GM12878 (cell line): ENCODE measurements at regions not wholly inside any gene's neighbourhood (a gene's known extent, or its start where the extent isn't known, plus 50 kb on each side); places are given as distances from the start of the nearest gene placed in this dataset.

Experiments
- ATAC-seq: fragments of 200-7000 bp; cut with Tn5 transposase; 3 replicates; pipeline ENCODE4 v1.9.1; 2020; ENCODE audit warnings: mild to moderate bottlenecking, moderate library complexity
- BruUV-seq: library from RNA; stranded (reverse); fragments of 400-500 nt; replicated peaks from 2 replicates; lab custom pipeline; 2021; lab: Mats Ljungman, UMichigan
- CTCF ChIA-PET: fragments of 300-600 bp; sonication (Branson Sonifier 250); formaldehyde crosslinking; extraction: SDS; loops from one replicate; lab custom pipeline; 2021; ENCODE audit warnings: inconsistent platforms; lab: Yijun Ruan, JAX
- POLR2A ChIA-PET: fragments of 350-600 bp; formaldehyde crosslinking; extraction: SDS; loops from one replicate; lab custom pipeline; 2021; ENCODE audit warnings: inconsistent platforms; lab: Charles Lee
- RAD21 ChIA-PET: fragments of 300-600 bp; sonication (Branson Sonifier 250); formaldehyde crosslinking; loops from one replicate; lab custom pipeline; 2023; ENCODE audit warnings: antibody characterized with exemption; ENCODE audit not compliant: unreplicated experiment; lab: Charles Lee
- SMC1A ChIA-PET: fragments of 300-600 bp; sonication (Branson Sonifier 250); formaldehyde crosslinking; loops from one replicate; lab custom pipeline; 2023; ENCODE audit not compliant: unreplicated experiment, uncharacterized antibody; lab: Charles Lee
- DNase-seq: peaks from one replicate; pipeline ENCODE4 v3.0.0-alpha.2; 2011; ENCODE audit warnings: low read depth, low spot score
- FAIRE-seq: peaks from 3 replicates; lab custom pipeline; 2011; peaks lifted over from hg19 to GRCh38; lab: Jason Lieb, UNC
- H2AFZ ChIP-seq: 2 replicates; pipeline ENCODE4 v1.6.0; 2011; ENCODE audit warnings: low read depth, low read length, control low read depth; ENCODE audit not compliant: control insufficient read depth
- H3K27ac ChIP-seq: 2 replicates; pipeline ENCODE4 v1.5.1; 2011; ENCODE audit warnings: control low read depth; ENCODE audit not compliant: control insufficient read depth, insufficient read depth
- H3K27me3 ChIP-seq, 2 experiments: replicated peaks in 1 of 2; 2 replicates each; pipeline versions ENCODE4 v1.6.0 to v1.6.1; 2011; ENCODE audit warnings: low read length in 1 of 2; ENCODE audit not compliant: control insufficient read depth in 2 of 2, insufficient read depth in 2 of 2
- H3K36me3 ChIP-seq, 2 experiments: 2 replicates each; pipeline ENCODE4 v1.5.1; 2011; ENCODE audit warnings: low read length in 1 of 2; ENCODE audit not compliant: control insufficient read depth in 2 of 2, insufficient read depth in 2 of 2
- H3K4me1 ChIP-seq: 2 replicates; pipeline ENCODE4 v1.6.1; 2011; ENCODE audit warnings: mild to moderate bottlenecking, low read length, moderate library complexity, mixed read lengths; ENCODE audit not compliant: control insufficient read depth, insufficient read depth
- H3K4me2 ChIP-seq: 2 replicates; pipeline ENCODE4 v1.6.0; 2011; ENCODE audit warnings: control low read depth; ENCODE audit not compliant: control insufficient read depth, insufficient read depth
- H3K4me3 ChIP-seq: fragments of 200-600 bp; sonication (generic); 2 replicates; pipeline ENCODE4 v1.5.1; 2016
- H3K79me2 ChIP-seq: 2 replicates; pipeline ENCODE4 v1.6.0; 2011; ENCODE audit warnings: low read length; ENCODE audit not compliant: control insufficient read depth, insufficient read depth
- H3K9ac ChIP-seq: 2 replicates; pipeline ENCODE4 v1.8.0; 2011; ENCODE audit warnings: low read length, control low read depth, mixed read lengths; ENCODE audit not compliant: control insufficient read depth, insufficient read depth
- H3K9me3 ChIP-seq: replicated peaks from 3 replicates; pipeline ENCODE4 v1.5.1; 2011; ENCODE audit warnings: mild to moderate bottlenecking, low read length; ENCODE audit not compliant: control insufficient read depth, insufficient read depth
- H4K20me1 ChIP-seq: 2 replicates; pipeline ENCODE4 v1.6.0; 2011; ENCODE audit not compliant: control insufficient read depth, insufficient read depth
- BCL11A ChIP-seq: IDR thresholded peaks from 2 replicates; pipeline ENCODE4 v1.6.1; 2011; ENCODE audit warnings: low read depth, low read length
- JUNB ChIP-seq: IDR thresholded peaks from 2 replicates; pipeline ENCODE4 v1.6.1; 2016; ENCODE audit warnings: antibody characterized with exemption, mild to moderate bottlenecking
- NKRF ChIP-seq: fragments of 450-650 bp; conservative IDR thresholded peaks from 2 replicates; pipeline ENCODE4 v1.6.1; 2017; ENCODE audit warnings: mild to moderate bottlenecking, moderate library complexity
- PAX8 ChIP-seq: fragments of 450-650 bp; IDR thresholded peaks from 2 replicates; pipeline ENCODE4 v1.6.1; 2017; ENCODE audit warnings: mild to moderate bottlenecking, moderate library complexity
- POLR2A ChIP-seq: IDR thresholded peaks from 2 replicates; pipeline ENCODE4 v1.6.1; 2011; ENCODE audit warnings: low read depth, mild to moderate bottlenecking, low read length
- POLR2AphosphoS2 ChIP-seq: IDR thresholded peaks from 2 replicates; pipeline ENCODE4 v1.6.1; 2011; ENCODE audit warnings: low read depth, mild to moderate bottlenecking, low read length, improper control_type of control experiment, moderate library complexity
- POU2F2 ChIP-seq: IDR thresholded peaks from 3 replicates; pipeline ENCODE4 v1.6.1; 2011; ENCODE audit warnings: low read depth, mild to moderate bottlenecking, low read length, borderline replicate concordance
- SIX5 ChIP-seq: IDR thresholded peaks from 2 replicates; pipeline ENCODE4 v1.6.1; 2011; ENCODE audit warnings: mild to moderate bottlenecking, low read depth, low read length, moderate library complexity; ENCODE audit not compliant: severe bottlenecking
- SUPT20H ChIP-seq: IDR thresholded peaks from 2 replicates; pipeline ENCODE4 v1.6.1; 2011; ENCODE audit warnings: low read depth, mild to moderate bottlenecking, low read length, moderate library complexity, borderline replicate concordance; ENCODE audit not compliant: control insufficient read depth
- USF2 ChIP-seq: IDR thresholded peaks from 2 replicates; pipeline ENCODE4 v1.6.1; 2011; ENCODE audit warnings: low read depth, low read length, improper control_type of control experiment, borderline replicate concordance
- ZNF24 ChIP-seq: fragments of 450-650 bp; IDR thresholded peaks from 2 replicates; pipeline ENCODE4 v1.6.1; 2017; ENCODE audit warnings: antibody characterized with exemption, mild to moderate bottlenecking
- WGBS: methylation state at CpG from one replicate; pipeline ENCODE4 v1.1.6; 2016; ENCODE audit warnings: low lambda C conversion rate; ENCODE audit not compliant: insufficient replicate concordance, insufficient coverage; ENCODE audit errors: missing lambda C conversion rate; 5-methylcytosine and 5-hydroxymethylcytosine counted together
- in situ Hi-C: fragments of 300-500 bp; cut with MboI; formaldehyde crosslinking; loops from 9 replicates; pipeline ENCODE4 v1.14.3; 2018; ENCODE audit warnings: mixed read lengths
- intact Hi-C: fragments of 100-400 bp; cut with micrococcal nuclease; formaldehyde crosslinking; loops from one replicate; pipeline ENCODE4 v1.14.2; 2022; ENCODE audit not compliant: unreplicated experiment

GRCh38 chrX:63529961-63530360, 178.8 kb upstream of the SPIN4 start:
- no TSS peak for BruUV-seq
- no peaks in the 10 kb centered on the region; the same call in 2 of the 3 replicates for H3K9me3 ChIP-seq
- ATAC-seq (no peak), DNase-seq (no peak), FAIRE-seq (no peak)
- POLR2A ChIA-PET, result no interaction called here
- CTCF ChIA-PET, result no interaction called here
- RAD21 ChIA-PET, result no interaction called here
- 83% methylated on average over 2 of the region's 2 CpGs for whole genome bisulfite sequencing
- SMC1A ChIA-PET, result no interaction called here
- no peaks in the 10 kb centered on the region for H3K36me3 ChIP-seq
- no peaks in the 10 kb centered on the region for H3K79me2 ChIP-seq
- H3K27me3 ChIP-seq, result no peaks in the 10 kb centered on the region
- no peak overlapping the region for H2AFZ ChIP-seq
- no peaks in the 10 kb centered on the region for H3K4me1 ChIP-seq
- no peak overlapping the region for H3K27ac ChIP-seq
- TF ChIP-seq USF2 (no peak), JUNB (no peak), SIX5 (no peak), POLR2AphosphoS2 (no peak), ZNF24 (no peak), POU2F2 (no peak), POLR2A (no peak), NKRF (no peak), PAX8 (no peak), BCL11A (no peak), SUPT20H (no peak)
- in situ Hi-C loops (no loop called here), intact Hi-C loops (no loop called here)
- H3K4me3 ChIP-seq, result no peak overlapping the region
- no peak overlapping the region for H3K9ac ChIP-seq
- H4K20me1 ChIP-seq, result no peaks in the 10 kb centered on the region
- no peak overlapping the region for H3K4me2 ChIP-seq
